ENCODE measurements at regions not wholly inside any gene's neighbourhood (a gene's known extent, or its start where the extent isn't known, plus 50 kb on each side); places are given as distances from the start of the nearest gene placed in this dataset.

- FAIRE-seq (no peak), DNase-seq (ENCODE audit: insufficient read length, low spot score) (no peak)
These were observed 195.3 kb downstream of the PTEN start for GRCh38 chr10:88058750-88059149.

- DNase-seq (ENCODE audit: insufficient read length, low spot score) (no peak), FAIRE-seq (no peak)
These were observed 195.8 kb downstream of the PTEN start for GRCh38 chr10:88059190-88059589.

GRCh38 chr10:88060762-88061161 is 197.3 kb downstream of the PTEN start:
- DNase-seq (ENCODE audit: insufficient read length, low spot score) (no peak), FAIRE-seq (peak; percentile 49)

GRCh38 chr10:88062385-88062784 is 199.0 kb downstream of the PTEN start:
- no peak for DNase-seq (ENCODE audit: insufficient read length, low spot score)
- peak; percentile 99 for FAIRE-seq

- no peak for FAIRE-seq
- no peak for DNase-seq (ENCODE audit: insufficient read length, low spot score)
These were observed 199.5 kb downstream of the PTEN start for GRCh38 chr10:88062798-88063472.

GRCh38 chr10:88063861-88064557 is 200.6 kb downstream of the PTEN start:
- FAIRE-seq (no peak), DNase-seq (ENCODE audit: insufficient read length, low spot score) (no peak)

- FAIRE-seq: peak; percentile 98
- DNase-seq (ENCODE audit: insufficient read length, low spot score): no peak
These were observed 201.4 kb downstream of the PTEN start for GRCh38 chr10:88064608-88065382.

- DNase-seq (ENCODE audit: insufficient read length, low spot score) (no peak), FAIRE-seq (peak; percentile 96)
These were observed 202.1 kb downstream of the PTEN start for GRCh38 chr10:88065383-88066049.

- no peak for FAIRE-seq
- no peak for DNase-seq (ENCODE audit: insufficient read length, low spot score)
These were observed 202.9 kb downstream of the PTEN start for GRCh38 chr10:88066319-88066718.

GRCh38 chr10:88066876-88067275 is 203.5 kb downstream of the PTEN start:
- FAIRE-seq: no peak
- DNase-seq (ENCODE audit: insufficient read length, low spot score): no peak

- FAIRE-seq (no peak), DNase-seq (ENCODE audit: insufficient read length, low spot score) (no peak)
These were observed 204.3 kb downstream of the PTEN start for GRCh38 chr10:88067737-88068136.

- no peak for DNase-seq (ENCODE audit: insufficient read length, low spot score)
- FAIRE-seq: no peak
These were observed 205.9 kb downstream of the PTEN start for GRCh38 chr10:88069338-88069737.

- FAIRE-seq (peak; percentile 100), DNase-seq (ENCODE audit: insufficient read length, low spot score) (no peak)
These were observed 206.9 kb downstream of the PTEN start for GRCh38 chr10:88070080-88070880.

- FAIRE-seq (peak; percentile 86), DNase-seq (ENCODE audit: insufficient read length, low spot score) (no peak)
These were observed 208.5 kb downstream of the PTEN start for GRCh38 chr10:88071879-88072278.

- no peak for DNase-seq (ENCODE audit: insufficient read length, low spot score)
- FAIRE-seq: no peak
These were observed 210.3 kb downstream of the PTEN start for GRCh38 chr10:88073682-88074081.

- DNase-seq (ENCODE audit: insufficient read length, low spot score) (no peak), FAIRE-seq (peak; percentile 35)
These were observed 211.5 kb downstream of the PTEN start for GRCh38 chr10:88074971-88075370.

- FAIRE-seq: peak; percentile 100
- no peak for DNase-seq (ENCODE audit: insufficient read length, low spot score)
These were observed 212.8 kb downstream of the PTEN start for GRCh38 chr10:88076027-88076880.

- no peak for DNase-seq (ENCODE audit: insufficient read length, low spot score)
- FAIRE-seq: peak; percentile 55
These were observed 214.6 kb downstream of the PTEN start for GRCh38 chr10:88077977-88078376.

GRCh38 chr10:88080213-88080612 is 216.8 kb downstream of the PTEN start:
- FAIRE-seq: peak; percentile 100
- DNase-seq (ENCODE audit: insufficient read length, low spot score): no peak
